ENCODE measurements at regions not wholly inside any gene's neighbourhood (a gene's known extent, or its start where the extent isn't known, plus 50 kb on each side); places are given as distances from the start of the nearest gene placed in this dataset.
"Not testable (repeated sequence)": the region's sequence is repeated elsewhere in the genome, so short reads cannot be mapped to it uniquely, and the experiment has no call there.

GRCh38 chr1:213636778-213637177, 351.0 kb upstream of the PROX1 start:
- not testable (repeated sequence) for TF ChIP-seq GABPA (IDR thresholded peaks at IDR 0.05; ENCODE audit: low read depth); USF2 (IDR thresholded peaks at IDR 0.05; ENCODE audit: borderline replicate concordance, low read depth, low read length); CTCF (IDR thresholded peaks at IDR 0.05)

Measured in SK-N-SH (cell line).